ENCODE measurements at regions not wholly inside any gene's neighbourhood (a gene's known extent, or its start where the extent isn't known, plus 50 kb on each side); places are given as distances from the start of the nearest gene placed in this dataset.

DNA sequence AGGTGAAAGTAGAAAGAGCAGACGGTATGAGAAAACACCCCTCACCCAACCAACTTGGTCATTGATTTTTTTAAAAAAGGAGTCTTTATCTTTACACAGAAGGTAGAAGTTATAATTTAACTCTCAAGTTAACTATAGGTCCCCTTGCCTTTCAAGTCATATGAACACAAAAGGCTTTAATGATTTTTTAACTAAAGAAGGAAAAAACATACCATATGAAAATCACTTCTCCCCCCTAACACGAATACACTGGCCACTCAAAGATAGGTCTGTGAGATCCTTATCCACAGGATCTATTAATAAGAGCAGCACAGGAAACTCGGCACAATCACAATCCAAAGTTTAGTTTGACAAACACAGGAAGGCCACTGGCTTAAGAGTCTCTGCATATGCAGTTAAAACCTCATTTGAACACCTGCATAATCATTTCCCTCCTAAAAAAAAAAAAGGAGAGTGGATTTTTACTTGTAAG lies 138.0 kb downstream of the ENC1 start:
- DNase-seq (ENCODE audit: low read depth, low spot score): no peak
- in situ Hi-C loops (cut with HindIII; ENCODE audit: low sequenced_read_pairs): no loop called here
- H3K4me3 ChIP-seq (ENCODE audit: low read depth, low read length): no peak overlapping the region
- TF ChIP-seq, protein P1, sequence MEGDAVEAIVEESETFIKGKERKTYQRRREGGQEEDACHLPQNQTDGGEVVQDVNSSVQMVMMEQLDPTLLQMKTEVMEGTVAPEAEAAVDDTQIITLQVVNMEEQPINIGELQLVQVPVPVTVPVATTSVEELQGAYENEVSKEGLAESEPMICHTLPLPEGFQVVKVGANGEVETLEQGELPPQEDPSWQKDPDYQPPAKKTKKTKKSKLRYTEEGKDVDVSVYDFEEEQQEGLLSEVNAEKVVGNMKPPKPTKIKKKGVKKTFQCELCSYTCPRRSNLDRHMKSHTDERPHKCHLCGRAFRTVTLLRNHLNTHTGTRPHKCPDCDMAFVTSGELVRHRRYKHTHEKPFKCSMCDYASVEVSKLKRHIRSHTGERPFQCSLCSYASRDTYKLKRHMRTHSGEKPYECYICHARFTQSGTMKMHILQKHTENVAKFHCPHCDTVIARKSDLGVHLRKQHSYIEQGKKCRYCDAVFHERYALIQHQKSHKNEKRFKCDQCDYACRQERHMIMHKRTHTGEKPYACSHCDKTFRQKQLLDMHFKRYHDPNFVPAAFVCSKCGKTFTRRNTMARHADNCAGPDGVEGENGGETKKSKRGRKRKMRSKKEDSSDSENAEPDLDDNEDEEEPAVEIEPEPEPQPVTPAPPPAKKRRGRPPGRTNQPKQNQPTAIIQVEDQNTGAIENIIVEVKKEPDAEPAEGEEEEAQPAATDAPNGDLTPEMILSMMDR (IDR thresholded peaks at IDR 0.05; ENCODE audit: low read depth, low read length): no peak

DNA sequence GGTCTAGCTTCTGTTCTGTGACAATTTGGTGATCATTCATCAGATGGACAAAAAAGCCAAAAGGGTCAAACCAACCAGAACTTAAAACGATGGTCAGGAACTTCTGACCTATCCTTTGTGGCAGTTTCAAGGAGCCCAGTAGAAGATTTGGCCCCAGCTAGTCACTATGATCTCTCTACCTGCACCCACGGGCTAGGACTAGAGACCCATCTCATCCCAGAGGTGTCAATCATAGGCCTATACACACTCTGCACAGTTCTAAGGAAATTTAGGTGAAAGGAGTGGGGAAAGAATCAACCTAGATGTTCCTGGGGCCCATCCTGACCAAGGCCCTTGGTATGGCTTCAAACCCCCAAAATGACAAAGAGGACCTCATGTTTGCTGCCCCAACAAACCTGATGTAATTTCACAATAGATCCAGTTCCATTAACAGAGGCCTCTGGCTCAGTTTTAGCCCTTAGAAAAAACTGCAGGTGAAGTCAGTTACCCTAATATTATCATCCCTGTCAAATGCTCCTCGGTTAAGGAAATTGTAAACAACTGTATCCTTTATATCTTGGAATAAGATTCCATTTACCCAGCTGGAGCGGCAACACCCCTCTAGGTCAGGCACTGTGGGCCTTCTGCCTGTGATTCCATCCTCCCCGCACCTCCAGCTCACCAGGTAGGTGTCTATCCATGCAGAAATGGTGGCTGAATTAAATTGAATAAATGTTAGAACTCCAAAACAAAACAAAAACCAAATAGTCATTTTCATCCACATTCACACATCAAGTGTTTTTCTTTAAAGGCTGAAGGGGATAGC lies 138.7 kb downstream of the ENC1 start:
- DNase-seq (ENCODE audit: low read depth, low spot score): no peak
- H3K4me3 ChIP-seq (ENCODE audit: low read depth, low read length): no peak overlapping the region
- in situ Hi-C loops (cut with HindIII; ENCODE audit: low sequenced_read_pairs): no loop called here
- TF ChIP-seq, protein P1 (IDR thresholded peaks at IDR 0.05; ENCODE audit: low read depth, low read length): no peak

DNA sequence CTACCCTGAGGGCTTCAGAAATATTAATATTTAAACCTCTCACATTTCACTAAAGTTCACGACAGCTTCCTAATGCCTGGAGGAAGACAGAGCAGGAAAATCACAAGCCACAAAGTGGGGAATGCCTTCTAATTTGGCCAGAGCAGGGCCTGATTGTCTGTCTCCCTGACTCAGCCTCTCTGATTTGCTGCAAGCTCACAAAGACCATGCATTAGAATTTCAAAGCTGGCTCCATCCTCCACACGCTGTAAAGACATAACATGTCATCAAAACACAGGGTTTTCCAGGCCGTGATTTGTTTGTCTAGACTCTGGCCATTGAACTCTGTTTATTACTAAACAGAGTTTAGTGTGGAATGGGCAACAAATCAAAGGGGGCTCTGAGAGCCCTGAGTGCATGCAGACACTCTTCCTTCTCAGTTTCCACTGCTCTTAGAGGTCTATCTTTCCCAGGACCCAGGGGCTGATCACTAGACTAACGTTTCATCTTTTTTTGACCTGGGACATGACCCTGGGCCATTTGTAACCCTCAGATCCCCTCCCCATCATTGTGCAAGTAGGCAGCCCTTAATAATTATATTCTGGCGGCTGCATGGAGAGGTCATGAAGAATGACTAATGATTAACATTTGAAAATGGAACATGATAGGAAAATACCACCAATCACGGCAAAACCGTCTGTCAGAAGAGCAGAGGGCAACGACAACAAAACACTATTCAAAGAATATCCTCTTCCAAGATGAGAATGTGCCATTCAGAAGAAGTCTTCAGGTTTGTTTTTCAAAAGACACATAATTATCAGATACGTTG lies 140.2 kb downstream of the ENC1 start:
- in situ Hi-C loops (cut with HindIII; ENCODE audit: low sequenced_read_pairs): no loop called here
- no peak overlapping the region for H3K4me3 ChIP-seq (ENCODE audit: low read depth, low read length)
- no peak for DNase-seq (ENCODE audit: low read depth, low spot score)
- TF ChIP-seq, protein P1 (IDR thresholded peaks at IDR 0.05; ENCODE audit: low read depth, low read length): no peak

DNA sequence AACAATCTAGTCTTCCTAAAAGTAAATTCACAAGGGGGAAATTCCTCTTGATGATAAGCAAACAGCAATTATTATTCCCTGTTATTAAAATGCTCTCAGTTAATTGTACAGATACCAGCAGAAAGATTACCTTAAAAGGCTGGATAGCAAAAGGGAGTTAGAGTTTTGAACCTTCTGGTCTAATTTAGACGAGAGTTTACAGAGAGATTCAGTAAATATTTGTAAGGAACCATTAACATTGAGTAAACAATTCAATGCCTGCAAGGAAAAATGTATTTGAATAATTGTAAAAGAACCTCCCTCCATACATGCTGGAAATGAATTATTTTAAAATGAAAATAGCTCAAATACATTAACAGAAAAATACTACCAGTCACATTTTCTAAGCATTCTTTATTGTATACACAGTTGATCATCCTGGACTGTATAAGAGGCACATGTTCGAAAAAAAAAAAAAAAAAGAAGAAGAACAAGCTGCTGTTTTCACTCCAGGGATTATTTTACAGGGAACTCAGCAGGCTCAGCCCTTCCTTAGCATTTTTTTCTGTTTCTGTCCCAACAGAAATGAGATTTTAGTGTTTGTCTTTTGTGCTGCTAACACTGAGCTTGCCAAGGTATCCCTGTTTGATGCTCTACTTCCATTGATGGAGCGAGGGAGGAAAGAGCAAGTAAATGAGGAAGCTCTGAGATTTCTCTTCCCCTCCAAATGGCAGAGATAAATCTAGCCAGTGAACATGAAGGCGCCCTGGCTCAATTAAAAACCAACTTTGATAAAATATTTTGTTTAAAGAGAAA lies 141.1 kb downstream of the ENC1 start:
- in situ Hi-C loops (cut with HindIII; ENCODE audit: low sequenced_read_pairs): no loop called here
- TF ChIP-seq, protein P1 (IDR thresholded peaks at IDR 0.05; ENCODE audit: low read depth, low read length): no peak
- no peak for DNase-seq (ENCODE audit: low read depth, low spot score)
- H3K4me3 ChIP-seq (ENCODE audit: low read depth, low read length): no peak overlapping the region

DNA sequence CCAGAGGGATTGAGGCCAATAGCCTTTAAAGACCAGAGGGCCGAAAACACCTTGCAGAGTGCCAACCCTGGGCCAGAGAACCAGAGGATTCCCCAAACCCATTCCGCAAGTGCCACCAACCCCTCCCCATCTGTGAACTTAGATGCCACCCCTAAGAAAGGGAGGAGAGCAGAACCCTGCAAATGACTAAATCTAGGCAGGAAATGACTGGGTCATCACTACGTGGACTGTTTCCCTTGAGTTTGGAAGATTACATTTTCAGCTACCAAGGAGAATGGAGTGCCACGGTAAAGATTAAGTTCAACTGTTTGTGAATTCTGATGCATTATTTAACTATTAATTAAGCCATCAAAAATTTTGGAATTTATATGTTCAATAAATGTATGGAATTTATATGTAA lies 142.8 kb downstream of the ENC1 start:
- TF ChIP-seq, protein P1 (IDR thresholded peaks at IDR 0.05; ENCODE audit: low read depth, low read length): no peak
- in situ Hi-C loops (cut with HindIII; ENCODE audit: low sequenced_read_pairs): no loop called here
- DNase-seq (ENCODE audit: low read depth, low spot score): no peak
- no peak overlapping the region for H3K4me3 ChIP-seq (ENCODE audit: low read depth, low read length)

DNA sequence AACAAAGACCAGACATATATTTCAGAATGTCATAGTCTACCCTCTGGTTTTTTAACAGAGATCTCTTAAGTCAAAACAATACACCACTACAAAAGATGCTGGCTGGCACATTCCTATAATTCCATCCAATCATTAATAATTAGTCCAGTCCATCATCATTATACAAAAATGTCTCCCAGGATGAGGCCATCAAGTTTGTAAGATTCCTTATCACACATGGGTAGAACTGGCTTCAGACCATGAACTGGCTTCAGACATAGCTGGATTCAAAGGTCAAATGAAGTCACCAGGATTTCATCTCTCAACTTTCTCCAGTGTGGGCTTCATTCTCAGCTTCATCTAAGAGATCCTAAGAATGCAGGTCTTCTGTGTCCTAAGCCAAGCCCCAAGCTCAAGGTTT lies 147.1 kb downstream of the ENC1 start:
- in situ Hi-C loops (cut with HindIII; ENCODE audit: low sequenced_read_pairs): no loop called here
- TF ChIP-seq, protein P1 (IDR thresholded peaks at IDR 0.05; ENCODE audit: low read depth, low read length): no peak
- no peak overlapping the region for H3K4me3 ChIP-seq (ENCODE audit: low read depth, low read length)
- DNase-seq (ENCODE audit: low read depth, low spot score): no peak

Data from astrocyte of the spinal cord (primary cell).